Central memory CD4-positive, alpha-beta T cell (primary cell): ENCODE measurements at regions not wholly inside any gene's neighbourhood (a gene's known extent, or its start where the extent isn't known, plus 50 kb on each side); places are given as distances from the start of the nearest gene placed in this dataset.

Experiments used
- DNase-seq: peaks from one replicate; pipeline ENCODE4 v3.0.0; 2022

GRCh38 chr5:4243479-4244264 lies 648.0 kb downstream of the IRX1 start:
- DNase-seq, result no peak

- no peak for DNase-seq
These were observed 648.7 kb downstream of the IRX1 start for GRCh38 chr5:4244306-4244705.

GRCh38 chr5:4245076-4245475 lies 649.4 kb downstream of the IRX1 start:
- no peak for DNase-seq

- no peak for DNase-seq
These were observed 649.9 kb downstream of the IRX1 start for GRCh38 chr5:4245511-4245910.

- DNase-seq, result no peak
These were observed 650.8 kb downstream of the IRX1 start for GRCh38 chr5:4246447-4246846.

GRCh38 chr5:4250254-4250653 lies 654.6 kb downstream of the IRX1 start:
- no peak for DNase-seq

- DNase-seq, result no peak
These were observed 656.8 kb downstream of the IRX1 start for GRCh38 chr5:4252385-4252784.

- DNase-seq, result no peak
These were observed 659.1 kb downstream of the IRX1 start for GRCh38 chr5:4254736-4255135.

- DNase-seq, result no peak
These were observed 659.8 kb downstream of the IRX1 start for GRCh38 chr5:4255441-4255840.

- no peak for DNase-seq
These were observed 662.5 kb downstream of the IRX1 start for GRCh38 chr5:4258170-4258569.

- DNase-seq, result no peak
These were observed 675.6 kb downstream of the IRX1 start for GRCh38 chr5:4271193-4271592.

GRCh38 chr5:4275232-4275631 lies 679.6 kb downstream of the IRX1 start:
- DNase-seq, result no peak

- DNase-seq, result no peak
These were observed 699.2 kb downstream of the IRX1 start for GRCh38 chr5:4294878-4295277.

- DNase-seq, result no peak
These were observed 700.2 kb downstream of the IRX1 start for GRCh38 chr5:4295663-4296339.

GRCh38 chr5:4306057-4306456 lies 710.4 kb downstream of the IRX1 start:
- no peak for DNase-seq

GRCh38 chr5:4309026-4309425 lies 713.4 kb downstream of the IRX1 start:
- no peak for DNase-seq

- no peak for DNase-seq
These were observed 717.5 kb downstream of the IRX1 start for GRCh38 chr5:4313138-4313537.

- no peak for DNase-seq
These were observed 724.0 kb downstream of the IRX1 start for GRCh38 chr5:4319478-4320128.

GRCh38 chr5:4330327-4330726 lies 734.7 kb downstream of the IRX1 start:
- no peak for DNase-seq

- DNase-seq, result no peak
These were observed 739.4 kb downstream of the IRX1 start for GRCh38 chr5:4335078-4335477.

- DNase-seq, result no peak
These were observed 741.9 kb downstream of the IRX1 start for GRCh38 chr5:4337519-4337918.

- no peak for DNase-seq
These were observed 744.3 kb downstream of the IRX1 start for GRCh38 chr5:4339949-4340348.

GRCh38 chr5:4345850-4346249 lies 750.2 kb downstream of the IRX1 start:
- no peak for DNase-seq

- no peak for DNase-seq
These were observed 752.8 kb downstream of the IRX1 start for GRCh38 chr5:4348423-4348822.
